ENCODE measurements at regions not wholly inside any gene's neighbourhood (a gene's known extent, or its start where the extent isn't known, plus 50 kb on each side); places are given as distances from the start of the nearest gene placed in this dataset.

GRCh38 chr14:89013698-89014568 lies 189.5 kb downstream of the TTC8 start:
- TF ChIP-seq, protein P1, sequence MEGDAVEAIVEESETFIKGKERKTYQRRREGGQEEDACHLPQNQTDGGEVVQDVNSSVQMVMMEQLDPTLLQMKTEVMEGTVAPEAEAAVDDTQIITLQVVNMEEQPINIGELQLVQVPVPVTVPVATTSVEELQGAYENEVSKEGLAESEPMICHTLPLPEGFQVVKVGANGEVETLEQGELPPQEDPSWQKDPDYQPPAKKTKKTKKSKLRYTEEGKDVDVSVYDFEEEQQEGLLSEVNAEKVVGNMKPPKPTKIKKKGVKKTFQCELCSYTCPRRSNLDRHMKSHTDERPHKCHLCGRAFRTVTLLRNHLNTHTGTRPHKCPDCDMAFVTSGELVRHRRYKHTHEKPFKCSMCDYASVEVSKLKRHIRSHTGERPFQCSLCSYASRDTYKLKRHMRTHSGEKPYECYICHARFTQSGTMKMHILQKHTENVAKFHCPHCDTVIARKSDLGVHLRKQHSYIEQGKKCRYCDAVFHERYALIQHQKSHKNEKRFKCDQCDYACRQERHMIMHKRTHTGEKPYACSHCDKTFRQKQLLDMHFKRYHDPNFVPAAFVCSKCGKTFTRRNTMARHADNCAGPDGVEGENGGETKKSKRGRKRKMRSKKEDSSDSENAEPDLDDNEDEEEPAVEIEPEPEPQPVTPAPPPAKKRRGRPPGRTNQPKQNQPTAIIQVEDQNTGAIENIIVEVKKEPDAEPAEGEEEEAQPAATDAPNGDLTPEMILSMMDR (IDR thresholded peaks at IDR 0.05; ENCODE audit: low read depth, low read length): no peak
- DNase-seq (ENCODE audit: low read depth in 2 of 2): no peak
- no peak overlapping the region for H3K4me3 ChIP-seq (replicated peaks in 1 of 2; ENCODE audit: low read depth in 2 of 2, low read length in 2 of 2)

DNA sequence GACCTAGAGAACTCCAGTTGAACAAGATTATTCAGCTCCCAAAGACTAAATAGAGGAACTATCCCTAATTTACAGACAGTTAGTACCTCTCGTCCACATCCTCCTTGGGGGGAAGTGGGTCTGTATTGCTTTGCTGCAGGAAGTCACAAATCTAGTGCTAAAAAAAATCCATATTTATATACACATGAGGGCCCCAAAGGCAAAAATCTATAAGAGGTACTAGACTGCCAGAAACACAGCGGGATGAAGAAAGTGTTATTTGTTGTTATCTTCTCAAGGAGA lies 190.1 kb downstream of the TTC8 start:
- no peak overlapping the region for H3K4me3 ChIP-seq (replicated peaks in 1 of 2; ENCODE audit: low read depth in 2 of 2, low read length in 2 of 2)
- DNase-seq (ENCODE audit: low read depth in 2 of 2): no peak
- TF ChIP-seq, protein P1 (IDR thresholded peaks at IDR 0.05; ENCODE audit: low read depth, low read length): no peak

- TF ChIP-seq, protein P1 (IDR thresholded peaks at IDR 0.05; ENCODE audit: low read depth, low read length): no peak
These were observed 190.6 kb downstream of the TTC8 start for GRCh38 chr14:89015016-89015415.

DNA sequence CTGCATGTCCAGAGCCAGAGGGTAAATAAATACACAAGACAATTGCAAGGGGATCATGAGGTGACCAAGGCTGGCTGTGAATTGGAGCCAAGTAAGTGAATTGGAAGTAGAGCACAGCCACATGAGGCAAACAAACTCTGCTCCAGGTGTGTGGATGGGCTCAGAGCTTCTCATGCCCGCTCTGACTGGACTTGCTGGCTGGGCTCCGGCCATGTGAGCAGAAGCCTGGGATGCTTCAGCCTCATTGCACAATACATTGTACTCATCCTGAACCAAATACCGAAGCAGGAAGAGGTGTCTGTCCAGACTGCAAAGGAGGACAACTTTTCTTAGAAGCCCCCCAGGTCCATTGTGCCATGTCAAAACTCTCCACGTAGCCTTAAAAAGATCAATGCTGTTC lies 193.0 kb downstream of the TTC8 start:
- DNase-seq (ENCODE audit: low read depth in 2 of 2): no peak

More at GRCh38 chr14:89015016-89015415, 190.6 kb downstream of the TTC8 start:
- DNase-seq (ENCODE audit: low read depth in 2 of 2): peak; percentile 29 to 32
- no peak overlapping the region for H3K4me3 ChIP-seq (replicated peaks in 1 of 2; ENCODE audit: low read depth in 2 of 2, low read length in 2 of 2)

GRCh38 chr14:89022274-89022673 lies 197.8 kb downstream of the TTC8 start:
- no peak for DNase-seq (ENCODE audit: low read depth in 2 of 2)
- H3K4me3 ChIP-seq (replicated peaks in 1 of 2; ENCODE audit: low read depth in 2 of 2, low read length in 2 of 2): no peak overlapping the region
- TF ChIP-seq, protein P1 (IDR thresholded peaks at IDR 0.05; ENCODE audit: low read depth, low read length): no peak

More for the DNA sequence above, 193.0 kb downstream of the TTC8 start:
- no peak overlapping the region for H3K4me3 ChIP-seq (replicated peaks in 1 of 2; ENCODE audit: low read depth in 2 of 2, low read length in 2 of 2)
- TF ChIP-seq, protein P1 (IDR thresholded peaks at IDR 0.05; ENCODE audit: low read depth, low read length): no peak

DNA sequence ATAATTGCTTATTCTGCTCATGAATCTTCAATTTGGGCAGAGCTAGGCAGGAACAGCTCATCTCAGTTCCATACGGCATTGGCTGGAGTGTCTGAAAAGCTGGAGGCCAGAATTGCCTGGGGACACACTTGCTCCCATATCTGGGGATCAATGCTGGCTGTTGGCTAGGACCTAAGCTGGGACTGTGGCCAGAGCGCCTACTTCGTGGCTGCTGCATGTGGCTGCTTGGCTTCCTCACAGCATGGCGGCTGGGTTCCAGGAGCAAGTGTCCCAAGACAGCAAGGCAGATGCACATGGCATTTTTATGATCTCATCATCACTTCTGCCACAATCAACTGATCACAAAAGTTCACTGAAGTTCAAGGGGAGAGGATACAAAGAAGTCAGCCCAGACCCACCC lies 200.2 kb downstream of the TTC8 start:
- DNase-seq (ENCODE audit: low read depth in 2 of 2): no peak
- no peak overlapping the region for H3K4me3 ChIP-seq (replicated peaks in 1 of 2; ENCODE audit: low read depth in 2 of 2, low read length in 2 of 2)
- TF ChIP-seq, protein P1 (IDR thresholded peaks at IDR 0.05; ENCODE audit: low read depth, low read length): no peak

All from cardiac fibroblast (primary cell).